Peyer's patch (tissue), 4 donors: ENCODE measurements at regions not wholly inside any gene's neighbourhood (a gene's known extent, or its start where the extent isn't known, plus 50 kb on each side); places are given as distances from the start of the nearest gene placed in this dataset.

Source experiments
- POLR2A ChIP-seq, 2 donors: fragments of 450-650 bp; IDR thresholded peaks; one replicate each; pipeline ENCODE4 v1.5.1; 2017; ENCODE audit warnings: antibody characterized with exemption in 2 of 2, mild to moderate bottlenecking in 2 of 2, moderate library complexity in 2 of 2
- TF ChIP-seq, protein P1 (sequence below), 6 experiments: fragments of 450-650 bp in 4 of 6; fragments of 200-600 bp in 2 of 6; sonication (generic) in 1 of 6; IDR thresholded peaks; one replicate each; pipeline ENCODE4 v1.5.1; 2017 to 2019; ENCODE audit warnings: antibody characterized with exemption in 6 of 6, mild to moderate bottlenecking in 3 of 6, moderate library complexity in 1 of 6

DNA sequence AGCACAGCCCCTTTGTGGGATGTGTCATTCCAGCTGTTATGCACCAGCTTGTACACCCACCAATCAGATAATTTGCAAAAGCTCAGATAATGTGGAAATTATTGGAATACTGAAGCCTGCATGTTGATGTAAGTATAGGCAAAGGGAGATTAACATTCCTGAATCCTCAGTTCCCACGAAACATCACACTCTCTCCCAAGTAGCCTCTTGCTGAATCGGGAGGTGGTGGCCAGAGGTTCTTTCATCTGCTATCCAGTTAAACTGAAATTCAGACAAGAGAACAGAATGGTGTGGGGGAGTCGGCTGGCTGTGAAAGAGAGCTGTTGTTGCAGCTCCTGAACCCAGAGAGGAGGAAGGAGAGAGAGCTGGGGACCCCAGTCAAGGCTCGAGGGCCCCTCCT lies 170.9 kb downstream of the ZBTB18 start:
- TF ChIP-seq, protein P1, sequence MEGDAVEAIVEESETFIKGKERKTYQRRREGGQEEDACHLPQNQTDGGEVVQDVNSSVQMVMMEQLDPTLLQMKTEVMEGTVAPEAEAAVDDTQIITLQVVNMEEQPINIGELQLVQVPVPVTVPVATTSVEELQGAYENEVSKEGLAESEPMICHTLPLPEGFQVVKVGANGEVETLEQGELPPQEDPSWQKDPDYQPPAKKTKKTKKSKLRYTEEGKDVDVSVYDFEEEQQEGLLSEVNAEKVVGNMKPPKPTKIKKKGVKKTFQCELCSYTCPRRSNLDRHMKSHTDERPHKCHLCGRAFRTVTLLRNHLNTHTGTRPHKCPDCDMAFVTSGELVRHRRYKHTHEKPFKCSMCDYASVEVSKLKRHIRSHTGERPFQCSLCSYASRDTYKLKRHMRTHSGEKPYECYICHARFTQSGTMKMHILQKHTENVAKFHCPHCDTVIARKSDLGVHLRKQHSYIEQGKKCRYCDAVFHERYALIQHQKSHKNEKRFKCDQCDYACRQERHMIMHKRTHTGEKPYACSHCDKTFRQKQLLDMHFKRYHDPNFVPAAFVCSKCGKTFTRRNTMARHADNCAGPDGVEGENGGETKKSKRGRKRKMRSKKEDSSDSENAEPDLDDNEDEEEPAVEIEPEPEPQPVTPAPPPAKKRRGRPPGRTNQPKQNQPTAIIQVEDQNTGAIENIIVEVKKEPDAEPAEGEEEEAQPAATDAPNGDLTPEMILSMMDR (IDR thresholded peaks at IDR 0.05): no peak
- no peak for TF ChIP-seq POLR2A (IDR thresholded peaks at IDR 0.05)
